WTC11 (cell line): ENCODE measurements at regions not wholly inside any gene's neighbourhood (a gene's known extent, or its start where the extent isn't known, plus 50 kb on each side); places are given as distances from the start of the nearest gene placed in this dataset.

Experiments
- ATAC-seq: fragments of 200-7000 bp; cut with Tn5 transposase; 2 replicates; pipeline ENCODE4 v1.10.0; 2021; ENCODE audit warnings: mild to moderate bottlenecking, moderate library complexity
- CTCF ChIA-PET: fragments of 300-600 bp; sonication (Branson Sonifier 250); formaldehyde crosslinking; loops from one replicate; lab custom pipeline; 2021; ENCODE audit warnings: antibody characterized with exemption; lab: Charles Lee
- POLR2A ChIA-PET: fragments of 350-600 bp; sonication (Branson Sonifier 250); formaldehyde crosslinking; loops from one replicate; lab custom pipeline; 2021; ENCODE audit warnings: antibody characterized with exemption; lab: Charles Lee
- DNase-seq: peaks from one replicate; pipeline ENCODE4 v3.0.0; 2021; ENCODE audit warnings: low spot score
- H3K27ac Mint-ChIP-seq: 2 replicates; pipeline ENCODE4 v1.8.0; 2021; ENCODE audit warnings: mixed read lengths
- H3K27me3 Mint-ChIP-seq: 2 replicates; pipeline ENCODE4 v1.8.0; 2021; ENCODE audit warnings: low read depth, mild to moderate bottlenecking, moderate library complexity, mixed read lengths
- H3K36me3 Mint-ChIP-seq: 2 replicates; pipeline ENCODE4 v1.8.0; 2021; ENCODE audit warnings: mixed read lengths
- H3K4me1 Mint-ChIP-seq: 2 replicates; pipeline ENCODE4 v1.8.0; 2022; ENCODE audit warnings: mixed read lengths
- H3K4me3 Mint-ChIP-seq: 2 replicates; pipeline ENCODE4 v1.8.0; 2021; ENCODE audit warnings: mild to moderate bottlenecking, moderate library complexity, mixed read lengths
- H3K9me3 Mint-ChIP-seq: 2 replicates; pipeline ENCODE4 v1.8.0; 2021; ENCODE audit warnings: mixed read lengths
- ATF2 ChIP-seq: sonication (generic); formaldehyde crosslinking; IDR thresholded peaks from 2 replicates; pipeline ENCODE4 v1.8.1; 2022; ENCODE audit warnings: low read depth, missing genetic modification reagents, borderline replicate concordance
- FOXK1 ChIP-seq: sonication (generic); formaldehyde crosslinking; IDR thresholded peaks from 2 replicates; pipeline ENCODE4 v1.8.0; 2022; ENCODE audit warnings: mild to moderate bottlenecking, moderate library complexity, missing genetic modification reagents
- FOXP1 ChIP-seq: sonication (generic); formaldehyde crosslinking; IDR thresholded peaks from 2 replicates; pipeline ENCODE4 v1.8.0; 2022; ENCODE audit warnings: missing genetic modification reagents, mild to moderate bottlenecking, moderate library complexity, borderline replicate concordance
- GABPB1 ChIP-seq: sonication (generic); formaldehyde crosslinking; IDR thresholded peaks from 2 replicates; pipeline ENCODE4 v1.8.1; 2023; ENCODE audit warnings: mild to moderate bottlenecking, missing genetic modification reagents
- IRF1 ChIP-seq: sonication (generic); formaldehyde crosslinking; IDR thresholded peaks from 2 replicates; pipeline ENCODE4 v1.8.0; 2023; ENCODE audit warnings: missing genetic modification reagents
- IRF2 ChIP-seq: sonication (generic); formaldehyde crosslinking; IDR thresholded peaks from 2 replicates; pipeline ENCODE4 v1.8.0; 2022; ENCODE audit warnings: low read depth, missing genetic modification reagents, borderline replicate concordance
- MAX ChIP-seq: sonication (generic); formaldehyde crosslinking; IDR thresholded peaks from 2 replicates; pipeline ENCODE4 v1.8.0; 2022; ENCODE audit warnings: mild to moderate bottlenecking, missing genetic modification reagents
- NFE2L1 ChIP-seq: sonication (generic); formaldehyde crosslinking; IDR thresholded peaks from 2 replicates; pipeline ENCODE4 v1.8.1; 2023; ENCODE audit warnings: missing genetic modification reagents
- NFYB ChIP-seq: sonication (generic); formaldehyde crosslinking; conservative IDR thresholded peaks from 2 replicates; pipeline ENCODE4 v1.8.0; 2022; ENCODE audit warnings: low read depth, missing genetic modification reagents
- NR3C1 ChIP-seq: sonication (generic); formaldehyde crosslinking; conservative IDR thresholded peaks from 2 replicates; pipeline ENCODE4 v1.8.1; 2023; ENCODE audit warnings: low read depth, mild to moderate bottlenecking, missing genetic modification reagents
- PRDM15 ChIP-seq: sonication (generic); formaldehyde crosslinking; IDR thresholded peaks from 2 replicates; pipeline ENCODE4 v1.8.0; 2022; ENCODE audit warnings: missing genetic modification reagents
- PRRX2 ChIP-seq: fragments of 250-450 bp; sonication (Bioruptor Pico); IDR thresholded peaks from 2 replicates; pipeline ENCODE4 v1.8.0; 2021; ENCODE audit warnings: mild to moderate bottlenecking
- RELA ChIP-seq: sonication (generic); formaldehyde crosslinking; IDR thresholded peaks from 2 replicates; pipeline ENCODE4 v1.8.1; 2022; ENCODE audit warnings: missing genetic modification reagents, mild to moderate bottlenecking, borderline replicate concordance
- RORB ChIP-seq: fragments of 250-450 bp; sonication (Bioruptor Pico); IDR thresholded peaks from 2 replicates; pipeline ENCODE4 v1.9.0; 2021; ENCODE audit warnings: mild to moderate bottlenecking
- SP1 ChIP-seq: sonication (generic); formaldehyde crosslinking; conservative IDR thresholded peaks from 2 replicates; pipeline ENCODE4 v1.8.1; 2022; ENCODE audit warnings: missing genetic modification reagents
- TEAD1 ChIP-seq: sonication (generic); formaldehyde crosslinking; IDR thresholded peaks from 2 replicates; pipeline ENCODE4 v1.8.0; 2022; ENCODE audit warnings: mild to moderate bottlenecking, missing genetic modification reagents
- ZNF512 ChIP-seq: sonication (generic); formaldehyde crosslinking; IDR thresholded peaks from 2 replicates; pipeline ENCODE4 v1.8.1; 2022; ENCODE audit warnings: missing genetic modification reagents, borderline replicate concordance
- TF ChIP-seq, protein P1 (sequence below): fragments of 200-600 bp; IDR thresholded peaks from 2 replicates; pipeline ENCODE4 v1.8.0; 2022; ENCODE audit warnings: antibody characterized with exemption

- ChIA-PET CTCF (interaction anchor here (0.5 to 2.2 kb wide), 7 partner anchors 12 to 153 kb away, joined by 3 to 12 read pairs (median 3); partner anchors contain the start of gene TFAP2A), POLR2A (no interaction called here)
- ATAC-seq: peak; percentile 88
- Mint-ChIP-seq H3K27me3 (no peaks in the 10 kb centered on the region), H3K4me3 (peak overlapping the region; percentile 41)
- DNase-seq: peak; percentile 31
- no peak for TF ChIP-seq PRDM15 (CRISPR knock-in tag)
- TF ChIP-seq TEAD1 (CRISPR knock-in tag): 0 out of 2 replicates have a peak, but pooled peaks have one; percentile 41
- no peak for TF ChIP-seq PRRX2 (CRISPR knock-in tag)
- 0 out of 2 replicates have a peak, but pooled peaks have one; percentile 24 for TF ChIP-seq MAX
- no peak for TF ChIP-seq RELA
- TF ChIP-seq SP1 (CRISPR knock-in tag): no peak
- TF ChIP-seq, protein P1, sequence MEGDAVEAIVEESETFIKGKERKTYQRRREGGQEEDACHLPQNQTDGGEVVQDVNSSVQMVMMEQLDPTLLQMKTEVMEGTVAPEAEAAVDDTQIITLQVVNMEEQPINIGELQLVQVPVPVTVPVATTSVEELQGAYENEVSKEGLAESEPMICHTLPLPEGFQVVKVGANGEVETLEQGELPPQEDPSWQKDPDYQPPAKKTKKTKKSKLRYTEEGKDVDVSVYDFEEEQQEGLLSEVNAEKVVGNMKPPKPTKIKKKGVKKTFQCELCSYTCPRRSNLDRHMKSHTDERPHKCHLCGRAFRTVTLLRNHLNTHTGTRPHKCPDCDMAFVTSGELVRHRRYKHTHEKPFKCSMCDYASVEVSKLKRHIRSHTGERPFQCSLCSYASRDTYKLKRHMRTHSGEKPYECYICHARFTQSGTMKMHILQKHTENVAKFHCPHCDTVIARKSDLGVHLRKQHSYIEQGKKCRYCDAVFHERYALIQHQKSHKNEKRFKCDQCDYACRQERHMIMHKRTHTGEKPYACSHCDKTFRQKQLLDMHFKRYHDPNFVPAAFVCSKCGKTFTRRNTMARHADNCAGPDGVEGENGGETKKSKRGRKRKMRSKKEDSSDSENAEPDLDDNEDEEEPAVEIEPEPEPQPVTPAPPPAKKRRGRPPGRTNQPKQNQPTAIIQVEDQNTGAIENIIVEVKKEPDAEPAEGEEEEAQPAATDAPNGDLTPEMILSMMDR: no peak
- TF ChIP-seq NFE2L1 (CRISPR knock-in tag): peak; percentile 71; the same call in 1 of the 2 replicates
- TF ChIP-seq, all 79 proteins: peak for 3
- Mint-ChIP-seq H3K4me1 (peaks cover 53% of the 10 kb centered on the region), H3K36me3 (no peaks in the 10 kb centered on the region; the same call in 1 of the 2 replicates), H3K27ac (peak overlapping the region; percentile 38), H3K9me3 (peaks cover 10% of the 10 kb centered on the region)
These were observed 146.8 kb downstream of the TFAP2A start for GRCh38 chr6:10268111-10268510.

DNA sequence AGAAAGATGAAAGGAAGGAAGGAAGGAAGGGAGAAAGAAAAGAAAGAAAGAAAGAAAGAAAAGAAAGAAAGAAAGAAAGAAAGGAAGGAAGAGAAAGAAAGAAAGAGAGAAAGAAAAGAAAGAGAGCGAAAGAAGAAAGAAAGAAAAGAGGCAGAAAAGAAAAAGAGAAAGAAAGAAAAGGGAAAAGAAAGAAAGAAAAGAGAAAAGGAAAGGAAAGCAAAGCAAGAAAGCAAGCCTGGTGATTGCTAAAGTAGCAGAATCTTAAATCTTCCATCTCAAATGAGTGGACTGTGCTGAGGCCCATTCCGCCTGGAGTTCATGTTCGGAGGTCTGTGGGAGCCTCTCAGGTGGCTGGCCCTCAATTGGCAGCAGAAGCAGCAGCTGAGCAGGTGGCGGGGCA, 148.4 kb downstream of the TFAP2A start:
- ChIA-PET POLR2A (no interaction called here), CTCF (no interaction called here)
- DNase-seq (no peak), ATAC-seq (no peak)
- Mint-ChIP-seq H3K4me3 (no peak overlapping the region), H3K27me3 (no peaks in the 10 kb centered on the region), H3K27ac (no peak overlapping the region), H3K4me1 (peaks cover 40% of the 10 kb centered on the region), H3K9me3 (peaks cover 10% of the 10 kb centered on the region), H3K36me3 (no peaks in the 10 kb centered on the region; the same call in 1 of the 2 replicates)
- TF ChIP-seq FOXP1 (CRISPR knock-in tag) (no peak), TEAD1 (CRISPR knock-in tag) (no peak), NR3C1 (CRISPR knock-in tag) (no peak), IRF2 (CRISPR knock-in tag) (no peak), ZNF512 (CRISPR knock-in tag) (peak; percentile 93; the same call in 1 of the 2 replicates)

- POLR2A ChIA-PET: no interaction called here
- ATAC-seq (no peak), DNase-seq (no peak)
- Mint-ChIP-seq H3K4me3 (no peak overlapping the region), H3K4me1 (peaks cover 40% of the 10 kb centered on the region), H3K36me3 (no peaks in the 10 kb centered on the region; the same call in 1 of the 2 replicates), H3K9me3 (peaks cover 10% of the 10 kb centered on the region), H3K27me3 (no peaks in the 10 kb centered on the region), H3K27ac (no peak overlapping the region)
- CTCF ChIA-PET: interaction anchor here (0.6 kb wide), 1 partner anchor 17 kb away, joined by 4 read pairs; no protein-coding TSS in a partner anchor
- no peak for TF ChIP-seq GABPB1 (CRISPR knock-in tag)
- TF ChIP-seq NFYB (CRISPR knock-in tag): no peak
- TF ChIP-seq RORB (CRISPR knock-in tag): no peak
- no peak for TF ChIP-seq ATF2 (CRISPR knock-in tag)
- TF ChIP-seq ZNF512 (CRISPR knock-in tag): no peak
- TF ChIP-seq IRF1: no peak
- no peak for TF ChIP-seq FOXK1 (CRISPR knock-in tag)
These were observed 148.8 kb downstream of the TFAP2A start for GRCh38 chr6:10266061-10266460.
